ENCODE measurements at regions not wholly inside any gene's neighbourhood (a gene's known extent, or its start where the extent isn't known, plus 50 kb on each side); places are given as distances from the start of the nearest gene placed in this dataset.

DNA sequence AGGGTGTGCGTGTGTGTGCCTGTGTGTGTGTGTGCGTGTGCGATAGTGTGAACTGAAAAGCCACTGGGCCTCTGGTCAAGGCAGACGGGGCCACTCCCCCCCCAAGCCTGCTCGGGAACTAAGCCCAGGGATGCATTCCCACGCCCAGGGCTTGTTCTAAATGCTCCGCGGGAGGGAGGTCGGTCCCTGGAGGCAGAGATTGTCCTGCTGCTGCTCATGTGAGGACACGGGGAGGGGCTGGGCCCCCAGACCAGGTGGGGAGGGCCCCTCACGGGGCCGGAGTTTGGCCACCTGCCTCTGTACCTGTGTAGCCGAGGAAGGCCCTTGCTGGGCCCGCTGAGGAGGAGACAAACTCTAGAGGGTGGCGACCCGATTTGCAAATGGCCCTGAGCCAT is 93.9 kb downstream of the PDGFA start:
- TF ChIP-seq, protein P1, sequence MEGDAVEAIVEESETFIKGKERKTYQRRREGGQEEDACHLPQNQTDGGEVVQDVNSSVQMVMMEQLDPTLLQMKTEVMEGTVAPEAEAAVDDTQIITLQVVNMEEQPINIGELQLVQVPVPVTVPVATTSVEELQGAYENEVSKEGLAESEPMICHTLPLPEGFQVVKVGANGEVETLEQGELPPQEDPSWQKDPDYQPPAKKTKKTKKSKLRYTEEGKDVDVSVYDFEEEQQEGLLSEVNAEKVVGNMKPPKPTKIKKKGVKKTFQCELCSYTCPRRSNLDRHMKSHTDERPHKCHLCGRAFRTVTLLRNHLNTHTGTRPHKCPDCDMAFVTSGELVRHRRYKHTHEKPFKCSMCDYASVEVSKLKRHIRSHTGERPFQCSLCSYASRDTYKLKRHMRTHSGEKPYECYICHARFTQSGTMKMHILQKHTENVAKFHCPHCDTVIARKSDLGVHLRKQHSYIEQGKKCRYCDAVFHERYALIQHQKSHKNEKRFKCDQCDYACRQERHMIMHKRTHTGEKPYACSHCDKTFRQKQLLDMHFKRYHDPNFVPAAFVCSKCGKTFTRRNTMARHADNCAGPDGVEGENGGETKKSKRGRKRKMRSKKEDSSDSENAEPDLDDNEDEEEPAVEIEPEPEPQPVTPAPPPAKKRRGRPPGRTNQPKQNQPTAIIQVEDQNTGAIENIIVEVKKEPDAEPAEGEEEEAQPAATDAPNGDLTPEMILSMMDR (IDR thresholded peaks at IDR 0.05; ENCODE audit: borderline replicate concordance, extremely low read depth, low read length, poor library complexity, severe bottlenecking) = no peak
- no peak for TF ChIP-seq EZH2 (IDR thresholded peaks at IDR 0.05; ENCODE audit: borderline replicate concordance, low read depth, low read length, severe bottlenecking)
